PC-9 (cell line): ENCODE measurements at regions not wholly inside any gene's neighbourhood (a gene's known extent, or its start where the extent isn't known, plus 50 kb on each side); places are given as distances from the start of the nearest gene placed in this dataset.

ENCODE experiments used
- EZH2 ChIP-seq: fragments of 200-600 bp; sonication (generic); IDR thresholded peaks from 2 replicates; pipeline ENCODE4 v1.8.0; 2017; ENCODE audit warnings: antibody characterized with exemption, low read depth
- TF ChIP-seq, protein P1 (sequence below): fragments of 200-600 bp; sonication (generic); conservative IDR thresholded peaks from 2 replicates; pipeline ENCODE4 v1.6.1; 2017; ENCODE audit warnings: mixed run types, antibody characterized with exemption, mild to moderate bottlenecking, moderate library complexity

- TF ChIP-seq EZH2 = no peak
- TF ChIP-seq, protein P1, sequence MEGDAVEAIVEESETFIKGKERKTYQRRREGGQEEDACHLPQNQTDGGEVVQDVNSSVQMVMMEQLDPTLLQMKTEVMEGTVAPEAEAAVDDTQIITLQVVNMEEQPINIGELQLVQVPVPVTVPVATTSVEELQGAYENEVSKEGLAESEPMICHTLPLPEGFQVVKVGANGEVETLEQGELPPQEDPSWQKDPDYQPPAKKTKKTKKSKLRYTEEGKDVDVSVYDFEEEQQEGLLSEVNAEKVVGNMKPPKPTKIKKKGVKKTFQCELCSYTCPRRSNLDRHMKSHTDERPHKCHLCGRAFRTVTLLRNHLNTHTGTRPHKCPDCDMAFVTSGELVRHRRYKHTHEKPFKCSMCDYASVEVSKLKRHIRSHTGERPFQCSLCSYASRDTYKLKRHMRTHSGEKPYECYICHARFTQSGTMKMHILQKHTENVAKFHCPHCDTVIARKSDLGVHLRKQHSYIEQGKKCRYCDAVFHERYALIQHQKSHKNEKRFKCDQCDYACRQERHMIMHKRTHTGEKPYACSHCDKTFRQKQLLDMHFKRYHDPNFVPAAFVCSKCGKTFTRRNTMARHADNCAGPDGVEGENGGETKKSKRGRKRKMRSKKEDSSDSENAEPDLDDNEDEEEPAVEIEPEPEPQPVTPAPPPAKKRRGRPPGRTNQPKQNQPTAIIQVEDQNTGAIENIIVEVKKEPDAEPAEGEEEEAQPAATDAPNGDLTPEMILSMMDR = no peak
Measured at GRCh38 chr10:85444868-85445267, 921.7 kb downstream of the GRID1 start.
